ENCODE measurements at regions not wholly inside any gene's neighbourhood (a gene's known extent, or its start where the extent isn't known, plus 50 kb on each side); places are given as distances from the start of the nearest gene placed in this dataset.

DNA sequence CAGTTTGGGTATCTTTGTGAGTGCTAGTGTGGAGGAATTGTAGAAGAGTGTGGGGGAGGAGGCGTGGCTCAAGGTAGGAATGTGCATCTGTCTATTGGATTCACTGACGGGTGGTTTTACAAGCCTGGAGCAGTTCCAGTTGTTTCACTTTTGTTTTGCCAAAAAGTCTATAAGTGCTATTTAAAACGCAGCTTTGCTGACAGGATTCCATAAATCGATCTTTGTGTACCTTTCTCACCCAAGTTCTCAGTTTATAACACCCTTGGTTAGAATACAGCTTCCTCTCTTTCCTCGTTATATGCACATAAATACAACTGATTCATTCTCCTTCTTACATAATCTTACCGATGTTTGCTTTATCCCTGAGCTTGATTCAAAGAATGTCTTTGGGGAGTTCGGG is 123.2 kb upstream of the UBE2E2 start:
- TF ChIP-seq, protein P1, sequence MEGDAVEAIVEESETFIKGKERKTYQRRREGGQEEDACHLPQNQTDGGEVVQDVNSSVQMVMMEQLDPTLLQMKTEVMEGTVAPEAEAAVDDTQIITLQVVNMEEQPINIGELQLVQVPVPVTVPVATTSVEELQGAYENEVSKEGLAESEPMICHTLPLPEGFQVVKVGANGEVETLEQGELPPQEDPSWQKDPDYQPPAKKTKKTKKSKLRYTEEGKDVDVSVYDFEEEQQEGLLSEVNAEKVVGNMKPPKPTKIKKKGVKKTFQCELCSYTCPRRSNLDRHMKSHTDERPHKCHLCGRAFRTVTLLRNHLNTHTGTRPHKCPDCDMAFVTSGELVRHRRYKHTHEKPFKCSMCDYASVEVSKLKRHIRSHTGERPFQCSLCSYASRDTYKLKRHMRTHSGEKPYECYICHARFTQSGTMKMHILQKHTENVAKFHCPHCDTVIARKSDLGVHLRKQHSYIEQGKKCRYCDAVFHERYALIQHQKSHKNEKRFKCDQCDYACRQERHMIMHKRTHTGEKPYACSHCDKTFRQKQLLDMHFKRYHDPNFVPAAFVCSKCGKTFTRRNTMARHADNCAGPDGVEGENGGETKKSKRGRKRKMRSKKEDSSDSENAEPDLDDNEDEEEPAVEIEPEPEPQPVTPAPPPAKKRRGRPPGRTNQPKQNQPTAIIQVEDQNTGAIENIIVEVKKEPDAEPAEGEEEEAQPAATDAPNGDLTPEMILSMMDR (IDR thresholded peaks at IDR 0.05), result no peak
- TF ChIP-seq POLR2A (IDR thresholded peaks at IDR 0.05) (no peak), EP300 (IDR thresholded peaks at IDR 0.05) (no peak)
